Dermis microvascular lymphatic vessel endothelial cell (primary cell): ENCODE measurements at regions not wholly inside any gene's neighbourhood (a gene's known extent, or its start where the extent isn't known, plus 50 kb on each side); places are given as distances from the start of the nearest gene placed in this dataset.
"Not testable (repeated sequence)": the region's sequence is repeated elsewhere in the genome, so short reads cannot be mapped to it uniquely, and the experiment has no call there.

Experiments used
- DNase-seq, 2 donors: peaks; one replicate each; pipeline versions ENCODE4 v3.0.0 to v3.0.0-alpha.2; 2010; ENCODE audit warnings: low read depth in 2 of 2

GRCh38 chr6:150496629-150497028 is 103.1 kb upstream of the PLEKHG1 start:
- no peak for DNase-seq

DNA sequence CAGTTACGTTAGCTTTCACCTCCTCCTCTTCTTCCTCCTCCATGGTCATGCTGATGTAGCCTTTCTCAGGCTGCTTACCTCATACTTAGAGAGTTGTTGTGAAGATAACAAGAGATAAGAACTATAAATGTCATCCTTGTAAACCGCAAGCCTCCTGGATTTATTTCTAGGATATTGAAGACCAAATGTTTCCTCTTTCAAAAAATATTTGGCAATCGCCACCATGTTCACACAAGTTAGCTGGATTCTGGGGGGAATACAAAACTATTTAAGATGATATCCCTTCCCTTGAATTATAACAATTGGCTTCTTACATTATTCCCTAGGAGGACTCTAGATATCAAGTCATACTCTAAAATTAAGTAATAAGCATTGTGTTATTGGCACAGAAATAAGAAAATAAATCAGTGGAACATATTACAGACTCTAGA is 99.8 kb upstream of the PLEKHG1 start:
- DNase-seq = no peak

GRCh38 chr6:150500568-150500967 is 99.1 kb upstream of the PLEKHG1 start:
- DNase-seq = not testable (repeated sequence)

DNA sequence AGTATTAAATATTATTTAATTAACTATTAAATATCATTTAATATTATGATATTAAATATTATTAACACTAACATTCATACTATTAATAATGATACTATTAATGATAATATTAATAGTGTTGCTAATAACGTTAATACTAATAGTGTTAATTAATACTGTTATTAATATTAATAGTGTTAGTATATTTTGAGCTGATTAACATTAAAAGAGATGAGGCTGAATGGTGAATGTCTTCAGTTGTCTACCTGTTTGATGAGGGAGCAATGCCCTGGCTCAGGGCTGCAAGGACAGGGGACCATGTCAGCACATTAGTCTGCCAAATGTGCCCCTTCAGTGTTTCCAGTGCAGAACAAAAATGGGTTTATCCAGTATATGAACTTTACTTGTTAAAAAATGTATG is 96.6 kb upstream of the PLEKHG1 start:
- DNase-seq = no peak

- DNase-seq = no peak
Observed at GRCh38 chr6:150503586-150504339, 95.9 kb upstream of the PLEKHG1 start.

GRCh38 chr6:150507361-150507760 is 92.3 kb upstream of the PLEKHG1 start:
- not testable (repeated sequence) for DNase-seq

GRCh38 chr6:150510576-150510975 is 89.1 kb upstream of the PLEKHG1 start:
- no peak for DNase-seq

GRCh38 chr6:150511313-150511712 is 88.4 kb upstream of the PLEKHG1 start:
- no peak for DNase-seq

DNA sequence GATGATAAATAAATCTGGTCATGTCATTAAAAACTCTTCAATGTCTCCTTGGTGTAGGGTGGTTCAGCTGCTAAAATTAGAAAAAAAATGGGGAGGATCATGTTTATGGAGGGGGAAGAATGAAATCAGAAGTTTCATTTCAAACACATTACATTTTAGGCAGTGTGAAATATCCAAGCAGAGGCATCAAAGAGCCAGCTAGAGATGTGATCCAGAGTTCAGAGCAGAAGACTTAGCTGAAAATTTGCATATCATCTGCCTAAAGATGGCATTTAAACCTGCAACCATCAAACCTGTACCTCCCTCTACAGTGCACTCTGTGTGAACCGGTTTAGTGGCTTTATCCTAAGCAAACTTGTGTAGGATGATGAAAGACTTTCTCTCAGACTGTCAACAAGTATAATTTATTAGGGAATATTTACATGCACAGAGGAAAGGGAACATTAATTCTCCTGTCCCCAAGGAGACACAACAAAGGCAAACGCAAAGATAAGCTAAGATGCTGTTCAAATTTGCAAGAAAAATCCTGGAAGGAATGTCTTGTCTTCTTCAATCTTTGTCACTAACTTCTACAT is 84.8 kb upstream of the PLEKHG1 start:
- no peak for DNase-seq

- DNase-seq = no peak
Observed at GRCh38 chr6:150516199-150516598, 83.5 kb upstream of the PLEKHG1 start.

DNA sequence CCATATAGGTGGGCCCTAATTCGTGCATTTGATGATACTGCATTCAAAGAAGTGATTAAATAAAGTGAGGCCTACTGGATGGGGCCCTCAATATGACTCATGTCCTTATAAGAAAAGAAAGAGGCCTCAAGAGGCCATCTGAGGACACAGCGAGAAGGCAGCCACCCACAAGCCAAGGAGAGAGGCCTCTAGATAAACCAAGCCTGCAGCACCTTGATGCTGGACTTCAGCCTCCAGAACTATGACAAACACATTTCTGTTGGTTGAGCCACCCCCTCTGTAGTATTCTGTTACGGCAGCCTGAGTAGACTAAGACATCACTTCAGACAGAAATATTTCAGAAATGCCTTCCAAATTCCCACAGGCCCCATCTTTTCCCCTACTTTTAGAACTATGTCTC is 82.5 kb upstream of the PLEKHG1 start:
- no peak for DNase-seq

DNA sequence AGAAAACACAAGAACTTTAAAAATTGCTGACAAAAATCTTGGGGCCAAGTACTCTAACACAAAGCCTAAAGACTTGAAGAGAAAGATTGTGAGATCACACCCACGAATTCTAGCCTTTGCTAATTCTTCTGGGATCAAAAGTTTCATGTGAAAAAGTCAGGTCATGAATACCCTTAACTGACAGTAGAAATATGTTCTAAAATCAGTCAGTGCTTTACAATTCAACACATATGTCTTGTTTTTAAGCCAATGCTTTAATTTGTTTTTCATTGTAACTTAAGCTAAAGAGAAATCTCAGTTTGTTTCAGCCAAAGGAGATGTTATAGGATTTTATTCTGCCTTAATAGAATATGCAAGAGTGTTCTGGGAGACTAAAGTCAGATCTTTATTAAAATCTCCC is 78.2 kb upstream of the PLEKHG1 start:
- DNase-seq = no peak

- not testable (repeated sequence) for DNase-seq
Observed at GRCh38 chr6:150523216-150523615, 76.5 kb upstream of the PLEKHG1 start.

- DNase-seq = no peak
Observed at GRCh38 chr6:150525300-150525699, 74.4 kb upstream of the PLEKHG1 start.

GRCh38 chr6:150527100-150527499 is 72.6 kb upstream of the PLEKHG1 start:
- DNase-seq = peak; percentile 29 to 48

DNA sequence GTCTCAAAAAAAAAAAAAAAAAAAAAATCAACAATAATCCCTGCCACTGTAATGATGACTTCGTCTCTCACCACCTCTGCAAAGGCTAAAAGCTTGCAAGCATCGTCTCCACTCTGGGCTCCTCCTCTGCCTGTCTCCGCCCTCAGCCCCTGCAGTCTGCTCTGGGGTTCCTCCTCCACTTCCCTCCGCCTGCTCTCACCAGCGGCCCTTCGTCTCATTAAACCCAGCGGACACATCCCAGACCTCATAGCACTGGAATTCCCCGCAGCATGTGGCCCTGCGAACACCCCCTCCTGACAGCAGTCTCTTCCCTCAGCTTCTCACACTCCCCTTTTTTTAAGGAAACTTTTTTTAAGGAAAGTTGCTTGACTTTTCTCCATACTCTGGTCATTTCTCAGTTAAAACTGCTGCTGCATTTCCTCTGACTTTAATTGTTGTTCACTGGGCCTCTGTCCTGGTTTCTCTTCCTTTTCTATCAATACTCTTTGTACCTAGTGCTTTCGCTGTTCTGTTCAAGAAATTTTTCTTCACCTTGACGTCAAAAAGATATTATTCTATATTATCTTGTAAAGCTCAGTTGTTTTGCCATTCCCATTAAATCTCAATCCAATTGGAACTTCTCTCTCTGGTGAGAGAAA is 70.9 kb upstream of the PLEKHG1 start:
- DNase-seq = peak in 1 of 2 donors; percentile 16

DNA sequence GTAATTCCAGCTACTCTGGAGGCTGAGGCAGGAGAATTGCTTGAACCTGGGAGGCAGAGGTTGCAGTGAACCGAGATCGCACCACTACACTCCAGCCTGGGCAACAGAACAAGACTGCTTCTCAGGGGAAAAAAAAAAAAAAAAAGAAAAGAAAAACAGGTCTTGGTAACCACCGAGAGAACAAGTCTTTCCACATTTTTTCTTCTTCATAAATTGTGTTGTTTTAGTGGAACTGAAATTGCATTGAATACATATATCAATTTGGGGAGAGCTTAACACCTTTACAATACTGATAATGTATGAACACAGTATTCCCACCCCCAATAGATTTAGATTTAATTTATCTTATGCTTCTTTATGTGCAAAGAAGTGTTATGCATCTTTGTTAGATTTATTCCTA is 70.0 kb upstream of the PLEKHG1 start:
- no peak for DNase-seq

GRCh38 chr6:150531957-150532356 is 67.7 kb upstream of the PLEKHG1 start:
- DNase-seq = no peak

DNA sequence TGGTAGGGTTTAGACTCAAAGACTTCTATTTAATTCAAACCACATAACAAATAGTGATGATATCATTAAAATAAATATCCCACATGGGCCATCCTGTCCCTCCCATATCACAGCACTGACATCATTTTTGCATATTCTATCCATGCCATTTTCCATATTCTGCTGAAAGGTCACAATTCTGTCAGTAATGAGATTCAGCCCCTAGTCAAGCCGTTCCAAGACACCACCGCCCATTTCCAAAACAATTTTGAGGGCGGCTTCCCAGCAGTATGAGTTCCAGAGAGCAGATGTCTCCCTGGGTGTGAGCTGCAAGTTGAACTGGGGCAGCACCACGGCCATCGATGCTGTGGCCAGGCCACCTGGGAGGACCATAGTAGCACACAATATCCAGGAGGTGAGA is 65.1 kb upstream of the PLEKHG1 start:
- no peak for DNase-seq

DNA sequence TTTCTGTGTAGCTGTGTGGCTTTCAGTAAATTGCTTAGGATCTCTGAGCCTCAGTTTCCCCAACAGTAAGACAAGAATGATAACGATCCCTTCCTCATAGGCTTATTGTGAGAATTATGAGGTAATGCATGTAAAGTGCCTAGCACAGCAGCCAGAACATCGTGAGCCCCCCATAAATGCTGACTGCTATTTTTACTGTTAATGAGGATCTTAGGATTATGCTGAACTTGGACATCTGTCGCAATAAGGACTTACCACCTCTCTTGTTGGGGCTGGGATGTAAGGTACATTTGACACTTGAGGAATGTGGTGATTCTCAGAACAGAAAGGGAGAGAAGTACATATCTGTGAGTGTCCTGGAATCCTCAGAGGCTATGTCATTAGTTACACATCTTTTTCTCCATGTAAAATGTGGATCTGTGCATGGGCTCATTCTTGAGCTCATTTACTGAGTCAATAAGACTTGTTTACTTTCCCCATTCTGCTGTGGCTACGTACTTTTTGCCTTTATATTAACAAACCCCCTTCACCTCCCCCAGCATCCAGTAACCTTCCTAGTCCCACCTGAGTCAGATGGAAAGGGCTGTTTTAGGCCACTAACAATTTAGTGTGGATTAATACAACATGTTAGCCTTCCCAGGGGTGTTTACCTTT is 64.4 kb upstream of the PLEKHG1 start:
- no peak for DNase-seq

- no peak for DNase-seq
Observed at GRCh38 chr6:150535818-150536220, 63.9 kb upstream of the PLEKHG1 start.

- no peak for DNase-seq
Observed at GRCh38 chr6:150536835-150537234, 62.9 kb upstream of the PLEKHG1 start.
